Activated T-helper 17 cell treated with anti-CD3 and anti-CD28 coated beads, Interleukin-2, amount 50 U/mL, for 72 hours (primary cell): ENCODE measurements at regions not wholly inside any gene's neighbourhood (a gene's known extent, or its start where the extent isn't known, plus 50 kb on each side); places are given as distances from the start of the nearest gene placed in this dataset.

Source experiments
- ATAC-seq: fragments of 150-1000 bp; cut with Tn5 transposase; replicated peaks from 2 replicates; pipeline ENCODE4 v1.10.0; 2021; ENCODE audit warnings: mild to moderate bottlenecking, moderate library complexity
- H3K27ac Mint-ChIP-seq: one replicate; pipeline ENCODE4 v1.8.0; 2022; ENCODE audit warnings: mixed read lengths
- H3K27me3 Mint-ChIP-seq: one replicate; pipeline ENCODE4 v1.8.0; 2022; ENCODE audit warnings: mixed read lengths
- H3K36me3 Mint-ChIP-seq: one replicate; pipeline ENCODE4 v1.8.0; 2022; ENCODE audit warnings: low read depth, mild to moderate bottlenecking, mixed read lengths
- H3K4me1 Mint-ChIP-seq: one replicate; pipeline ENCODE4 v1.8.0; 2022; ENCODE audit warnings: mixed read lengths
- H3K4me3 Mint-ChIP-seq: one replicate; pipeline ENCODE4 v1.8.0; 2022; ENCODE audit warnings: mild to moderate bottlenecking, mixed read lengths
- H3K9me3 Mint-ChIP-seq: one replicate; pipeline ENCODE4 v1.8.0; 2022; ENCODE audit warnings: mixed read lengths

DNA sequence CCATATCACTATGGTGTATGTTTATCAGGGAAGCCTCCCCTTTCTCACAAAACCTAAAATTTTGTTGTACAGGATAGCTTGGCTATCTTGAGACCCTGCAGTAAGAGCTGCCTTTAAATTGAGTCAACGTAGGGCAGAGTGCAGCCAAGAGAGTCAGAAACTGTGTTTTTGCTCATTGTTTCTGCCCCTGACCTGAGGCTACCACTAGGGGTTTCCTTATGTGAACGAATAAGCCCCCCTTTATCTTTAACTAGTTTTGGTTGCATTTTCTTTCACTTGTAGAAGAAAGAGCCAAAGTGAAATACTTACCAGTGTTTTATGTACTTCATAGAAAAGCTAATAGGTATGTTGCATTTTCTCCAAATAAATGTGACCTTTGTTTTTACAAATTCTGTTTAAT, 149.9 kb upstream of the TMC3 start:
- Mint-ChIP-seq H3K27ac (no peak overlapping the region), H3K9me3 (no peaks in the 10 kb centered on the region), H3K4me3 (no peak overlapping the region), H3K27me3 (peaks cover 27% of the 10 kb centered on the region), H3K36me3 (no peaks in the 10 kb centered on the region), H3K4me1 (no peaks in the 10 kb centered on the region)
- ATAC-seq, result no peak

DNA sequence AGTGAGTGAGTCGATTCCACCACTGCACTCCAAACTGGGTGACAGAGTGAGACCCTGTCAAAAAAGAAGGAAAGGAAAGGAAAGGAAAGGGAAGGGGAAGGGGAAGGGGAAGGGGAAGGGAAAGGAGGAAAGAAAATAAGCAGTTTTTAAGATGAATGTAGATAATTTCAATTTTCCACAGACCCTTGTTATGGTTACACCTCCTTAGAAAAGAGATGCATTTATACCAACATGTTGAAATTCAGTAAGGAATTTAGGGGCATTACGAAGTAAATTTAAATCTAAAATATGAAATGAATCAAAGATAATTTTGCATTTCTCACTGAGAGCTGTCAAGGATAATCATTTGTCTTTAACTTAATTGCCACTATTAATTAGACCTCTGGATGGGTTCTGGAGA, 146.5 kb upstream of the TMC3 start:
- Mint-ChIP-seq H3K36me3 (no peaks in the 10 kb centered on the region), H3K27me3 (peaks cover 26% of the 10 kb centered on the region), H3K4me3 (no peak overlapping the region), H3K27ac (no peak overlapping the region), H3K4me1 (no peaks in the 10 kb centered on the region), H3K9me3 (no peaks in the 10 kb centered on the region)
- no peak for ATAC-seq

DNA sequence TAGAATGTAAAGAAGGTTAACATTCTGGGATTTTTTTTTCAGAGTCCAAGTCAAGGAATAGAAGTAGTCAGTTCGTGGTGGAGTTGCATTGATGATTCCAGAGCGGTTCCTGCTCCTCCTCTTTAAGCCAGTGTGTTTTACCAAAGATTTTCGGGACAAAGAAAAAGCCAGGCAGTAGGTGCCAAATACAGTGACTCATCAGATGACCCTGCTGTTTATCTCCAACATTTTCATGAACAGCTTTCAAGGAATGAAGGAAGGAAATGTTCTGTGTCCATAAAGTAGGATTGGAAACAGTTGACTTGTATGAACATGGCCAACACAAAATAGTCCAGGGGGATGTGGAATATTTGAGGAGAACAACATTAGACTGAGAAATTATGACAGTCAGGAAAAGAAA, 142.4 kb upstream of the TMC3 start:
- no peaks in the 10 kb centered on the region for H3K36me3 Mint-ChIP-seq
- H3K4me1 Mint-ChIP-seq, result no peaks in the 10 kb centered on the region
- H3K27me3 Mint-ChIP-seq, result peaks cover 30% of the 10 kb centered on the region
- H3K4me3 Mint-ChIP-seq, result no peak overlapping the region
- no peak overlapping the region for H3K27ac Mint-ChIP-seq
- H3K9me3 Mint-ChIP-seq, result no peaks in the 10 kb centered on the region
- ATAC-seq, result no peak

DNA sequence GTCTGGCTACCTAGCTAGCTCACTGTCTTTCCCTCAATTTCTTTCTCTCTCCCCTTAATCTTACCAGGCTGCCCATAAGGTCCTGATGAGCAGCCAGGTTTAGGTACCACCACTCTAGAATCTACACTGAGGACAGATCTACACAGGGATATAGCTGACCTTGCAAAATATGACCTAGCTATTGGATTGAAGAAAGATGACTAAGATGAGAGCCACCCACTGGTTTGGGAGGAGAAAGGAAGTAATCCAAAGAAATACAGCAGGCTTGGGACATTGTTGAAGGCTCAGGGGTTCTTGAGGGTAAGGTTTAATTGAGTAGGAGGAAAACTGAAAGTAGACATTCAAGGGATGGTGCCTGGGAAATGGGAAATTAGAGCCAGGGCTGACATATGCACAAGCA, 142.0 kb upstream of the TMC3 start:
- no peak for ATAC-seq
- H3K27me3 Mint-ChIP-seq, result peaks cover 30% of the 10 kb centered on the region

DNA sequence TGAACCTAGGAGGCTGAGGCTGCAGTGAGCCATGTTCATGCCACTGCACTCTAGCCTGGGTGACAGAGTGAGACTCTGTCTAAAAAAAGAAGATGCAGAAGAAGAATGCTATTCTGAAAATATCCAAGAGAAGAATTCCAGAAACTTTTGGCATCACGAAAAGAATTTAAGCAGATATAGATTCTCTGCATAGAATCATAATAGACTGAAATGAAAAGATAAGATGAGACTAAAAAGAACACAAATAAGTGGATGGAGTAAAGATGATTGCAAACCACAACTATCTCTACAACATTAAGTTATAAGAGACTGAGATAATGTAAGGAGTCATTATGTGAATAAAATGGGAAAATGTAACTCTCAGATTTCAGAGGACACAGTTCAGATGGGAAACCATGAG, 140.7 kb upstream of the TMC3 start:
- H3K4me3 Mint-ChIP-seq, result no peak overlapping the region
- no peaks in the 10 kb centered on the region for H3K9me3 Mint-ChIP-seq
- no peaks in the 10 kb centered on the region for H3K4me1 Mint-ChIP-seq
- peaks cover 31% of the 10 kb centered on the region for H3K27me3 Mint-ChIP-seq
- no peak overlapping the region for H3K27ac Mint-ChIP-seq
- no peaks in the 10 kb centered on the region for H3K36me3 Mint-ChIP-seq
- ATAC-seq, result no peak

More for the DNA sequence above, 142.0 kb upstream of the TMC3 start:
- no peak overlapping the region for H3K4me3 Mint-ChIP-seq
- no peaks in the 10 kb centered on the region for H3K4me1 Mint-ChIP-seq
- no peaks in the 10 kb centered on the region for H3K36me3 Mint-ChIP-seq
- no peak overlapping the region for H3K27ac Mint-ChIP-seq
- H3K9me3 Mint-ChIP-seq, result no peaks in the 10 kb centered on the region

DNA sequence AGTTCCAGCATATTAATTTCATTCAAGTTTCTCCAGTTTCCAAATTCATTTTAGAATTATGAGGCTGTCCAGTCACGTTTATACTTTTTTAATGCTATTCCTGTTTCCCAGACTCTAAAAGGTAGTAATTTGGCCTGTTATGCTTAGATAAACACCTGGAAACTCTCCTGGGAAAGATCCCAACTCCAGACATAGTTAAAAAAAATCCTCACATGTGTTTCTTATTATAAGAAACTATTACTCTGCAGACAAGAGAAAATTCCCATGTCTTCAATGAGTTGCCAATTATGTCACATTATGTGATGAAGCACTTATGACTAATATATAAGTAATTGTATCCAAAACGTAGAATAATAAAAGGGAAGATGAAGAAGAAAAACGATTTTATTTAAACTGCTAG, 137.1 kb upstream of the TMC3 start:
- no peak overlapping the region for H3K4me3 Mint-ChIP-seq
- no peaks in the 10 kb centered on the region for H3K9me3 Mint-ChIP-seq
- no peak for ATAC-seq
- H3K27ac Mint-ChIP-seq, result no peak overlapping the region
- peaks cover 25% of the 10 kb centered on the region for H3K27me3 Mint-ChIP-seq
- H3K36me3 Mint-ChIP-seq, result no peaks in the 10 kb centered on the region
- H3K4me1 Mint-ChIP-seq, result no peaks in the 10 kb centered on the region

DNA sequence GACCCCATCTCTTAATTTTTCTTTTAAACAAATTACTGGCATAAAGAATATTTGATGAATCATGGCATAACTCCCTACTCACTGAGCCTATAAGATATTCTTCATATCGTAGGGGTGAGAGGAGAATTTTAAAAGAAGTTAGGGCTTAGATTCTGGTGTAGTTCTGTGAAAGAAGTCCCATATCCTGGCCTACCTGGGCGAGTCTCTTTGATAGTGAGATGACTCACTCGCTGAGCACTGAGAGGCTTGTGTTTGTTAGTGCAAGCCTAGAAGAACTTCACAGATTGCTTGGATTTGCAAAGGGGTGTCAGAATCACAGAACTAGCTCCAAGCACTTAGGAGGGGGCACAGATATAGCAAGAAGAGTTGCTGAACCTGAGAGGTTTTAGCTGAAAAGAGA, 133.8 kb upstream of the TMC3 start:
- H3K4me3 Mint-ChIP-seq, result no peak overlapping the region
- ATAC-seq, result no peak
- no peaks in the 10 kb centered on the region for H3K9me3 Mint-ChIP-seq
- no peaks in the 10 kb centered on the region for H3K36me3 Mint-ChIP-seq
- no peaks in the 10 kb centered on the region for H3K4me1 Mint-ChIP-seq
- peaks cover 10% of the 10 kb centered on the region for H3K27me3 Mint-ChIP-seq
- no peak overlapping the region for H3K27ac Mint-ChIP-seq

DNA sequence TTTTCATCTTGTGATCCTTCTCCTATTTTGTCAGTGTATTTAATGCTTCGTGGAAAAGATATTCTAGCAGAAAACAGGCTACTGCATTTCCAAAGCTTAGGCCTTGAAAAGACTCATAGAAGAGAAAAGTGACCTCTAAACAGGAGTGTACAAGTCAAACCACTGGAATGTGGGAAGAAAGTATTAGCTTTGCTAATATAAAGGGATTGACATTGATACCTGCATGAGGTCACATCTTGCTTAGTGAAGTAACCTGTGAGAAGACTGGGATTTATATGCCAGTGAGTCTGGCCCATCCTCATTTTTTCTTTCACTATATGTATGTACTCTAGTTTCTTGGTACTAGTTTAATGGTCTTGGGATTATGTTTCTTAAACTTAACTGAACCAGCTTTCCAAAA, 132.9 kb upstream of the TMC3 start:
- Mint-ChIP-seq H3K36me3 (no peaks in the 10 kb centered on the region), H3K4me1 (no peaks in the 10 kb centered on the region), H3K27me3 (peaks cover 10% of the 10 kb centered on the region), H3K9me3 (no peaks in the 10 kb centered on the region), H3K27ac (no peak overlapping the region), H3K4me3 (no peak overlapping the region)
- no peak for ATAC-seq

DNA sequence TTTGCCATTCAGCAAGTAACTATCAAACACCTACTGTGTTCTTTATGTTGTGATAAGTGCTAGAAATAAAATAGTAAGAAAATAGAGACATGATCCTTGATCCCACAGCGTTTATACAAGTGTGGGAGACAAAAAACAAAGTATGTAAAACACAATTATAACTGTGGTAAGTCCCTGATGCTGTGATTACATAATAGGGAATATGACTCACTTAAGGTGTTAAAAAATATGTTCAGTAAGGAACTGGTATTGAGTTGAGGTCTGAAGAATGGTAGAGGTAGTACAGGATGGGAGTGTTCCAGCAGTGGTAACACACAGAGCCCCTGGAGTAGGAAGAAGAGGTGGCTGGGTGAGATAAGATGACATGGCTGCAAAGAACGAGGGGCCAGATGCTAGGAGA, 132.1 kb upstream of the TMC3 start:
- H3K36me3 Mint-ChIP-seq, result no peaks in the 10 kb centered on the region
- peaks cover 10% of the 10 kb centered on the region for H3K27me3 Mint-ChIP-seq
- no peak overlapping the region for H3K4me3 Mint-ChIP-seq
- no peaks in the 10 kb centered on the region for H3K4me1 Mint-ChIP-seq
- no peaks in the 10 kb centered on the region for H3K9me3 Mint-ChIP-seq
- no peak overlapping the region for H3K27ac Mint-ChIP-seq
- no peak for ATAC-seq

DNA sequence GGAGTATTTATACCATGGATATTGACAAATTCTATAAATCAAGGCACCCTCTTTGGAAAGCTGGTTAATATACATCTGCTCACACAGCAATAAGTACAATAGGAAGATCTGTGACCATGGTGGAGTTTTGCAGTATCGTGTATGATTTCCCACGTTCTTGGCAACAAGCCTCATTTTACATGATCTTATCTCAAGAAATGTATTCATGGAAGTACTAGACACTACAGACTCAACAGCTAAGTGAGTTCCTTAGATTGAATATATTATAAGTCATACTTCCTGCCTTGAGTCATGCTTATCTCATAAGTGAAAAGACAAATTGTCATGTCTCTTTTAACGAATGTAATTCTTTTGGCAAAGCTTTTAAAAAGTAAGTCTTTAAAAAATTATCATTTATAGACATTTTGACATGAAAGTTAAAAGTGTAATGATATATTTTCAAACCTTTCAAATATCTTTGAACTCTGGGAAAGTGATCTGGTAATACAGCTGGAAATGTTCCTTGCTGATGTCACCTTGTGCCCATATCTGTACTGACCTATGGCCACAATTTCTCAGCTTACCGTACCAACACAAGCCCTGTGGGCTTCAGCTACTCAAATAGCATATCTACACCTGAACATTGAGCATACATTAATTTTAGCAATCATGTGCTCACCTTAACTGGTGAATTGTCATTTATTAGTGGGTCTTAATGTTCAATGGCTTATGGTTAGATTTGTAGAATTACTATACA, 130.3 kb upstream of the TMC3 start:
- H3K9me3 Mint-ChIP-seq, result no peaks in the 10 kb centered on the region
- no peaks in the 10 kb centered on the region for H3K4me1 Mint-ChIP-seq
- no peak overlapping the region for H3K4me3 Mint-ChIP-seq
- peaks cover 12% of the 10 kb centered on the region for H3K27me3 Mint-ChIP-seq
- no peak for ATAC-seq
- H3K27ac Mint-ChIP-seq, result no peak overlapping the region
- H3K36me3 Mint-ChIP-seq, result no peaks in the 10 kb centered on the region

DNA sequence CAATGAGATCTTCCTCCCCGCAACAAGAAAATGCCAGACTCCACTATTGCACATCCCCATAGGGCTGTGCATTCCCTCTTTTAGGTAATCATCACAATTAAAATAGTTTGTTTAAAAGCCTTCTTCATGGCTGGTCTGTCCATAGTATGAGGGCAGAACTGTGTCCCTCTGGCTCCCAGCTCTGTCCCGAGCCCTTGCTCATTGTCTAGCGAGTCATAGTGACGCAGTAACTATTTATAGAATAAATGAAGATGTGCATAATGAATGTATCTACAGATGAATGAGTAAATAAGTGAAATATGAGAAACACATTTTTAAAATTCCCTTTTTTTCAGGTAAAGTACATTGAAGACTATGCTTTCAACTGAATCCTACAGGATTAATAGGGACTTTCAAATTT, 128.4 kb upstream of the TMC3 start:
- no peaks in the 10 kb centered on the region for H3K9me3 Mint-ChIP-seq
- H3K36me3 Mint-ChIP-seq, result no peaks in the 10 kb centered on the region
- no peaks in the 10 kb centered on the region for H3K4me1 Mint-ChIP-seq
- H3K27me3 Mint-ChIP-seq, result peaks cover 14% of the 10 kb centered on the region
- H3K27ac Mint-ChIP-seq, result no peak overlapping the region
- no peak overlapping the region for H3K4me3 Mint-ChIP-seq
- ATAC-seq, result no peak

DNA sequence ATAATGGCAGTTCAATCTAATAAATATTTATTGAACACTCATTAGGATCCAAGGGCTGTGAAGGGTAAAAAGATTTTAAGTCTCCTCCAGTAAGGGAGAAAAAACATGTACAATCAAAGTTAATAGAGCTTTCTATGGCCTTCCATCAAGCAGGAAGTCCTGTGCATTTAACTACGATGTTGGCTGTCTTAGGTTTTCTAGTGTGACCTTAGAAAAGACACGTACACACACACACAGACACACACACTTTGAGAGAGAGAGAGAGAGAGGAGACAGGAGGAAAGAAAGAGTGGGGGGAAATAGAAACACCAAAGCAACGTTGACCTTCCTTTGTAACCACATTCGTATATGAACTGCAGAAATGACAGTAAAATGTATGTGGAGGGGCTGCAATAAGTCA, 126.1 kb upstream of the TMC3 start:
- ATAC-seq, result no peak
- no peaks in the 10 kb centered on the region for H3K4me1 Mint-ChIP-seq
- H3K4me3 Mint-ChIP-seq, result no peak overlapping the region
- H3K9me3 Mint-ChIP-seq, result no peaks in the 10 kb centered on the region
- H3K27me3 Mint-ChIP-seq, result peaks cover 10% of the 10 kb centered on the region
- H3K27ac Mint-ChIP-seq, result no peak overlapping the region
- no peaks in the 10 kb centered on the region for H3K36me3 Mint-ChIP-seq

DNA sequence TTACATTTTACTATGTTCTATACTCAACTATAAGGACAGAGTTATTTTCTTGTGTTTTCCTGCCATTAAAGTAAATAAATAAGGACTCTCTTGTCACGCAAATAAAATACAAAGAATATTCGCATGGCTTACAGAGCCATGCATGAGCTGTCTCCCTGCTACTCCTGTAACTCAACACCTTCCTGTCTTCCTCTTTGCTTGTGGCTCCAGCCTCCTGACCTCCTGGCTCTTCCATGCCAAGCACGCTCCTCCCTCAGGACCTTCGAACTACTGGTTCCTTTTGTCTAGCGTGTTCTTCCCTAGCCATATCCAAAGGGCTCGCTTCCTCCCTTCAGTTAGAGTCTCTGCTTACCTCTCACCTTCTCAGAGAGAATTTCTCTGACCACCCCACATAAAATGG, 124.3 kb upstream of the TMC3 start:
- Mint-ChIP-seq H3K27ac (no peak overlapping the region), H3K27me3 (peaks cover 15% of the 10 kb centered on the region), H3K4me3 (no peak overlapping the region), H3K4me1 (no peaks in the 10 kb centered on the region), H3K36me3 (no peaks in the 10 kb centered on the region), H3K9me3 (no peaks in the 10 kb centered on the region)
- ATAC-seq, result no peak

DNA sequence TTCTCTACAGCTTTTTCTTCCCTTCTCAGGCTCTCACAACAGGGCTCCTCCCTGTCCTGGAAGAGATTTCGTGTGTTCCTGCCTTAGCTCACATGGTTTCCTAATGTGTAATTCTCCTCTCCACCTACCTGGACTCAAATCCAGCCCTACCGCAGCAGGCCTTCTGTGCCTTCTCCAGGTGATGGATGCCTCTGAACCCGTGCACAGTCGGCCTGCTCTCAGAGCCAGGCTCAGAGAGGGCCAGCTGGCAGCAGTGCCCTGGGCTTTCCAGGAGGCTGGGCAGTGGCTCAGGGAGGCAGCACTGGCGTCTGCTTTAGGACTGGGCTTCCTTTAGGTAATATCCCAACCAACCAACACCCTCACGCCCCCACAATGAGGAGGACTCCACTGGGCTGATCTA, 123.2 kb upstream of the TMC3 start:
- no peaks in the 10 kb centered on the region for H3K36me3 Mint-ChIP-seq
- H3K4me1 Mint-ChIP-seq, result no peaks in the 10 kb centered on the region
- no peaks in the 10 kb centered on the region for H3K9me3 Mint-ChIP-seq
- no peak overlapping the region for H3K27ac Mint-ChIP-seq
- ATAC-seq, result no peak
- H3K27me3 Mint-ChIP-seq, result peaks cover 19% of the 10 kb centered on the region
- no peak overlapping the region for H3K4me3 Mint-ChIP-seq

DNA sequence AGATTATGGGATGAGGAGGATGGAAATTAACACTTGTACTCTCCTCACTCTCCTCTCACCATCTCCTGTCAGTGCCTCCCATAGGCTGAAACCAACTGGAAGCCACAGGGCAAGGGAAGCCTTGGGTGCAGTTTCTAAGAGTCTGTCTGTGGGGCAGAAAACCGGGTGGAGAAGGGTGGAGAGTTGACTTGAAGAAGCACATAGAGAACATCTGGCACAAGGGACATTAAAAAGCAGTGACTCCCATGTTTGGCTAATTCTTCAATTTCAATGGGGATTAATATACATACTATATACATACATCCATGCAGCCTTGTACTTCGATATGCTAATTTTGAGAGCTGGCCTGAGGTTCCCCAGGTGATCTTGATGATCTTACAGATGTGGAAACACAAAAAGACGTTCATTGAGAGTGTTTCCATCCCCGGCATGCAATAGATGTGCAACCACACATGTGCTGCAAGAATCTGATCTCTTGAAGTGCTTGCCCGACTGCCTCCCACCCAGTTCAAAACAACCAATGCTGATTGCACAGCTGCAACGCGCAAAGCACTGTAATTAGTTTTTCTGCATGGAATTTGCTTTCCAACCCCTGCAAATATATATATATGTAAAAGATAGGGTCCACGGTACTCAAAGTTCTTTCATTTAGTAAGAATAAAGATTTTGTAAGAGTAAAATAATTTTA, 121.9 kb upstream of the TMC3 start:
- no peaks in the 10 kb centered on the region for H3K4me1 Mint-ChIP-seq
- H3K4me3 Mint-ChIP-seq, result no peak overlapping the region
- no peak for ATAC-seq
- no peaks in the 10 kb centered on the region for H3K36me3 Mint-ChIP-seq
- peaks cover 28% of the 10 kb centered on the region for H3K27me3 Mint-ChIP-seq
- H3K27ac Mint-ChIP-seq, result no peak overlapping the region
- H3K9me3 Mint-ChIP-seq, result no peaks in the 10 kb centered on the region
